Left lobe of liver (tissue), 2 donors: ENCODE measurements at regions not wholly inside any gene's neighbourhood (a gene's known extent, or its start where the extent isn't known, plus 50 kb on each side); places are given as distances from the start of the nearest gene placed in this dataset.

ENCODE experiments used
- ATAC-seq: fragments of 200-7000 bp; cut with Tn5 transposase; one replicate; pipeline ENCODE4 v1.9.1; 2020; ENCODE audit warnings: mild to moderate bottlenecking, moderate library complexity
- DNase-seq: peaks from one replicate; pipeline ENCODE4 v3.0.0-alpha.2; 2020; ENCODE audit warnings: low spot score
- donor health status: DM: no; HTN: no; CAD: no; lungs with moderate emphysema.
- donor health status: DM: no; HTN: yes; CAD: no.

GRCh38 chr20:57012691-57013090, 253.8 kb downstream of the BMP7 start:
- no peak for ATAC-seq
- DNase-seq: no peak

GRCh38 chr20:57013217-57013616, 253.2 kb downstream of the BMP7 start:
- no peak for DNase-seq

GRCh38 chr20:57013741-57014140, 252.7 kb downstream of the BMP7 start:
- DNase-seq (no peak), ATAC-seq (no peak)

More at GRCh38 chr20:57013217-57013616, 253.2 kb downstream of the BMP7 start:
- no peak for ATAC-seq

GRCh38 chr20:57020364-57020763, 246.1 kb downstream of the BMP7 start:
- ATAC-seq: no peak
- no peak for DNase-seq

GRCh38 chr20:57022306-57022705, 244.1 kb downstream of the BMP7 start:
- DNase-seq (no peak), ATAC-seq (no peak)

- DNase-seq (no peak), ATAC-seq (no peak)
These were observed 243.4 kb downstream of the BMP7 start for GRCh38 chr20:57023007-57023406.

GRCh38 chr20:57023997-57024396, 242.4 kb downstream of the BMP7 start:
- no peak for ATAC-seq
- no peak for DNase-seq

- DNase-seq (no peak), ATAC-seq (no peak)
These were observed 241.6 kb downstream of the BMP7 start for GRCh38 chr20:57024849-57025248.

GRCh38 chr20:57025261-57025660, 241.2 kb downstream of the BMP7 start:
- ATAC-seq: no peak
- no peak for DNase-seq

GRCh38 chr20:57025666-57026224, 240.7 kb downstream of the BMP7 start:
- ATAC-seq (no peak), DNase-seq (no peak)

GRCh38 chr20:57027777-57028176, 238.7 kb downstream of the BMP7 start:
- DNase-seq: no peak
- ATAC-seq: no peak

- no peak for DNase-seq
- ATAC-seq: no peak
These were observed 235.5 kb downstream of the BMP7 start for GRCh38 chr20:57030611-57031600.

- ATAC-seq (no peak), DNase-seq (no peak)
These were observed 234.5 kb downstream of the BMP7 start for GRCh38 chr20:57031867-57032355.

GRCh38 chr20:57032847-57033246, 233.6 kb downstream of the BMP7 start:
- ATAC-seq (no peak), DNase-seq (no peak)

- no peak for ATAC-seq
- DNase-seq: no peak
These were observed 232.4 kb downstream of the BMP7 start for GRCh38 chr20:57034001-57034400.

GRCh38 chr20:57037689-57038088, 228.8 kb downstream of the BMP7 start:
- no peak for ATAC-seq

GRCh38 chr20:57038608-57039440, 227.6 kb downstream of the BMP7 start:
- no peak for DNase-seq

More at GRCh38 chr20:57037689-57038088, 228.8 kb downstream of the BMP7 start:
- no peak for DNase-seq

GRCh38 chr20:57040466-57040865, 226.0 kb downstream of the BMP7 start:
- DNase-seq: no peak
- no peak for ATAC-seq

More at GRCh38 chr20:57038608-57039440, 227.6 kb downstream of the BMP7 start:
- ATAC-seq: no peak

- ATAC-seq: no peak
- no peak for DNase-seq
These were observed 225.5 kb downstream of the BMP7 start for GRCh38 chr20:57040924-57041323.

GRCh38 chr20:57043091-57043490, 223.3 kb downstream of the BMP7 start:
- ATAC-seq (peak; percentile 26), DNase-seq (no peak)

GRCh38 chr20:57043669-57044268, 222.7 kb downstream of the BMP7 start:
- DNase-seq: no peak

More at GRCh38 chr20:57043669-57044268, 222.7 kb downstream of the BMP7 start:
- ATAC-seq: peak; percentile 23
